ENCODE measurements at regions not wholly inside any gene's neighbourhood (a gene's known extent, or its start where the extent isn't known, plus 50 kb on each side); places are given as distances from the start of the nearest gene placed in this dataset.

DNA sequence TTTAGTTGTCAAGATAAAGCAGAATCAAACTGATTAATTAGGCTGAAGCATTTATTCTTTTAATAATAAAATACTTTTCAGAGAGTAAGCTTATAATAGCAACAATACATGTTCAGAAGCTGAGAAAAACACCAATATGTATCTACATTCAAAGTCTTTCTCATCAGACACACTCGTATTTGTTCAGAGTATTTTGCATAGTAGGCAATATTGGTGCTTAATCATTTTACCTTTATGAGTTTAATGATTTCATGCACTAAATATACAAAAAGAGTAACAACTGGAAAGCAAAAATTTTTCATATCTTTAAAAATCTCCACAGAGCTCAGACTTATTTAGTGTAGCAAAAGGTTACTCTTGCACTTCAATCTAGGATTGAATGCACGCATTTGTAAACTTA, 313.9 kb downstream of the ZEB2 start:
- Histone ChIP-seq H3K27me3 (no peaks in the 10 kb centered on the region), H3K9me3 (no peaks in the 10 kb centered on the region), H3K4me3 (no peak overlapping the region), H3K4me1 (no peaks in the 10 kb centered on the region), H3K27ac (no peak overlapping the region), H3K36me3 (no peaks in the 10 kb centered on the region)
- no peak for DNase-seq
- TF ChIP-seq, protein P1, sequence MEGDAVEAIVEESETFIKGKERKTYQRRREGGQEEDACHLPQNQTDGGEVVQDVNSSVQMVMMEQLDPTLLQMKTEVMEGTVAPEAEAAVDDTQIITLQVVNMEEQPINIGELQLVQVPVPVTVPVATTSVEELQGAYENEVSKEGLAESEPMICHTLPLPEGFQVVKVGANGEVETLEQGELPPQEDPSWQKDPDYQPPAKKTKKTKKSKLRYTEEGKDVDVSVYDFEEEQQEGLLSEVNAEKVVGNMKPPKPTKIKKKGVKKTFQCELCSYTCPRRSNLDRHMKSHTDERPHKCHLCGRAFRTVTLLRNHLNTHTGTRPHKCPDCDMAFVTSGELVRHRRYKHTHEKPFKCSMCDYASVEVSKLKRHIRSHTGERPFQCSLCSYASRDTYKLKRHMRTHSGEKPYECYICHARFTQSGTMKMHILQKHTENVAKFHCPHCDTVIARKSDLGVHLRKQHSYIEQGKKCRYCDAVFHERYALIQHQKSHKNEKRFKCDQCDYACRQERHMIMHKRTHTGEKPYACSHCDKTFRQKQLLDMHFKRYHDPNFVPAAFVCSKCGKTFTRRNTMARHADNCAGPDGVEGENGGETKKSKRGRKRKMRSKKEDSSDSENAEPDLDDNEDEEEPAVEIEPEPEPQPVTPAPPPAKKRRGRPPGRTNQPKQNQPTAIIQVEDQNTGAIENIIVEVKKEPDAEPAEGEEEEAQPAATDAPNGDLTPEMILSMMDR (IDR thresholded peaks at IDR 0.05): no peak
- TF ChIP-seq POLR2A (IDR thresholded peaks at IDR 0.05): no peak

DNA sequence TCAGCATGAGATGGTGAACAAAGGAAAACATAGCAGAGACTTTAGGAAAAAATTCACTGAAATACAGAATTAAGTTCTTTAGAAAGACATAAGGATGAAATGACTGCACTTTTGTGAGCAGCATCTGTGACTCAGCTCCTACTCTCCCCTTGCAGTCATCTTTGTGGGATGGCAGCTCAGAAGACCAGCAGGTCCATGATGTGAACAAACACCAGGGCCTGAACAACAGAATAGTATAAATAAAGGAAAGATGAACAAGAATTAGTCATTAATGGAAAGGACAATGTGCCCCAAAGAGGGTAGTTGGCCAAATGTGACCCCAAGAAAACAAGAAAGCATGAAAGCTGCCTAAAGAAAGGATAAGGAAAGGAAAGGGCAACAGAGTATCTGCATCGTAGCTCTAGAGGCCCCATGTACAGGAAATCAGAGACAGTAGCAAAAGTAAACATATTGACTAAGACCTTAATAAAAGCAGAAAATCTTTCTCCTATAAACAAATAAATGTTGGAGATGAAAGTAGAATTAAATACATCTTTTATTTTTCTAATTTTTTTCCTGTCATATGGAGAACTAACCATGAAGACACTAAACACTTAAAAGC, 318.0 kb downstream of the ZEB2 start:
- no peak overlapping the region for H3K4me3 ChIP-seq
- DNase-seq: no peak
- H3K9me3 ChIP-seq: no peaks in the 10 kb centered on the region
- H3K27ac ChIP-seq: no peak overlapping the region
- no peaks in the 10 kb centered on the region for H3K4me1 ChIP-seq
- H3K36me3 ChIP-seq: no peaks in the 10 kb centered on the region
- TF ChIP-seq, protein P1 (IDR thresholded peaks at IDR 0.05): no peak
- TF ChIP-seq POLR2A (IDR thresholded peaks at IDR 0.05): no peak
- H3K27me3 ChIP-seq: no peaks in the 10 kb centered on the region

DNA sequence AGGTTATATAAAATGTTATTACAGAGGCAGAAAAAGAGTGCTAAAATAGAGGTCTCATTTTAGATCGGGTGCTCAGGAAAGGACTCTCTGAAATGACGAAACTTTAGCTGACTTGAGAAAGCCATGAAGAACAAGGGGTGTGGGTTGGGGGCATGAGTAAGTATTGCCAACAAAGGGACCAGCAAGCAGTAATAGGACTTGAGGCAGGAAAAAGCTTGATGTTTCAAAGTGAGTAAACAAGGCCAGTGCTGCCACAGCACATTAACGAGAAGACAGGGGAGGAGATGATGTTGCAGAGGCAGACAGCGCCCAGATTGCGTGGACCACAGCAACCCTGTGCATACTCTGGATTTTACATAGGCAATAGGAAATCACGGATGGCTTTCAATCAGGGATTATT, 318.8 kb downstream of the ZEB2 start:
- Histone ChIP-seq H3K27me3 (no peaks in the 10 kb centered on the region), H3K4me3 (no peak overlapping the region), H3K9me3 (no peaks in the 10 kb centered on the region), H3K36me3 (no peaks in the 10 kb centered on the region), H3K4me1 (no peaks in the 10 kb centered on the region), H3K27ac (no peak overlapping the region)
- TF ChIP-seq, protein P1 (IDR thresholded peaks at IDR 0.05): no peak
- no peak for TF ChIP-seq POLR2A (IDR thresholded peaks at IDR 0.05)
- no peak for DNase-seq

DNA sequence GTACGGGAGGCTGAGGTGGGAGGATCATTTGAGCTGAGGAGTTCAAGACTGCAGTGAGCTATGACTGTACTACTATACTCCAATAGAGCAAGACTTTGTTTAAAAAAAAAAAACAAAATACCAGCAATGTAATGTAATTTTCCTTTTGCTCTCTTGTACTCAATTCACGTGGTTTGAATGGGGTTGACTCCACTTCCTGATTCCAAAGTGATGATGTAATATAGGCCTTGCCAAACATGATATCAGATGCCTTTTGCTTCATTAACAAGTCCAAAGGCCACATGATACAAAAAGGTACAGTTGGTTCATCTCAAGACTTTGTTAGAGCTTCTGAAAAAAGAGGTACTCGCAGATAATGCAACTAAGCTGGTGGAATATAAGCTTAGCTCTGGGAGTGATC, 321.8 kb downstream of the ZEB2 start:
- DNase-seq: no peak
- TF ChIP-seq, protein P1 (IDR thresholded peaks at IDR 0.05): no peak
- TF ChIP-seq POLR2A (IDR thresholded peaks at IDR 0.05): no peak

DNA sequence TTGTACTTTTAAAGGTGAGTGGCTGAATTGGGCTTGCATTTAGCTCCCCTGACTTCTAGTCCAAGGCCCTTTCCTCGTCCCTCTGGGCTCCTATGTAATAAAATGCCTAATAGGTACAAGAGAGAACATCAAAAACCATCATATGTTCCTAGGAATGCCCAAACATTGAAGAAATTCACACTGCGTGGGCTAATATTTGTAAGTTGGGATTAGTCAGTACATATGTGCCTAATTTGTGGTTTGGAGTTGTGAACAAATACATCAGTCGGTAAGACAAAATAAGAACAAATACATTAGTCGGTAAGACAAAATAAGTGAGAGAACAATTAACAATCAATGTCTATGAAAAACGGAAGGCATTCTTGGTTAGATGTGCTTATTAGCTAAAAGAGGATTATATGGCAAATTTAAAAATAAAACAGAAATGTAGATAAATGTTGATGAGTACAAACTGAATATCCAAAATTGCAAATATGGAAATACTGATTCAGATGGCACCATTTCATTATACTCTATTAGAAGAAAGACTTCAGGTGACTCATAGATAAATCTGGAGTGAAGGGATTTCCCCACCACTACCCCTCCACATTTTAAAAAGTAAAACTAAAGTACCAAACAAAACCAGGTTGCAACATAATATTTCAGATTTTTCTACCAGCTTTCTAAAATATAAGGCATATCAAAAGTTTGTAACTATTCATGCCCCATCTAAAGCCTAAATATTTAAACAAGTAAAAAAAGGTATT, 325.4 kb downstream of the ZEB2 start:
- Histone ChIP-seq H3K27me3 (no peaks in the 10 kb centered on the region), H3K4me1 (no peaks in the 10 kb centered on the region), H3K9me3 (no peaks in the 10 kb centered on the region), H3K27ac (no peak overlapping the region), H3K4me3 (no peak overlapping the region), H3K36me3 (no peaks in the 10 kb centered on the region)
- no peak for DNase-seq
- TF ChIP-seq, protein P1 (IDR thresholded peaks at IDR 0.05): no peak
- TF ChIP-seq POLR2A (IDR thresholded peaks at IDR 0.05): no peak

More for the DNA sequence above, 321.8 kb downstream of the ZEB2 start:
- Histone ChIP-seq H3K9me3 (no peaks in the 10 kb centered on the region), H3K36me3 (no peaks in the 10 kb centered on the region), H3K4me3 (no peak overlapping the region), H3K27me3 (no peaks in the 10 kb centered on the region), H3K4me1 (no peaks in the 10 kb centered on the region), H3K27ac (no peak overlapping the region)

Measured in Peyer's patch (tissue), 4 donors.